Amniotic epithelial cell (primary cell): ENCODE measurements at regions not wholly inside any gene's neighbourhood (a gene's known extent, or its start where the extent isn't known, plus 50 kb on each side); places are given as distances from the start of the nearest gene placed in this dataset.

Experiments
- DNase-seq: peaks from one replicate; pipeline ENCODE4 v3.0.0-alpha.2; 2010; ENCODE audit warnings: low read depth

GRCh38 chr6:78390066-78390465, 477.3 kb upstream of the IRAK1BP1 start:
- DNase-seq, result no peak

GRCh38 chr6:78397499-78397898, 469.9 kb upstream of the IRAK1BP1 start:
- no peak for DNase-seq

- no peak for DNase-seq
These were observed 469.1 kb upstream of the IRAK1BP1 start for GRCh38 chr6:78398292-78398691.

GRCh38 chr6:78400076-78400475, 467.3 kb upstream of the IRAK1BP1 start:
- DNase-seq, result no peak

GRCh38 chr6:78427386-78427785, 440.0 kb upstream of the IRAK1BP1 start:
- no peak for DNase-seq

- no peak for DNase-seq
These were observed 436.8 kb upstream of the IRAK1BP1 start for GRCh38 chr6:78430521-78430920.

- DNase-seq, result no peak
These were observed 431.7 kb upstream of the IRAK1BP1 start for GRCh38 chr6:78435671-78436070.

GRCh38 chr6:78436335-78436734, 431.0 kb upstream of the IRAK1BP1 start:
- peak; percentile 1 for DNase-seq

- no peak for DNase-seq
These were observed 429.2 kb upstream of the IRAK1BP1 start for GRCh38 chr6:78438135-78438534.

GRCh38 chr6:78460711-78461110, 406.6 kb upstream of the IRAK1BP1 start:
- DNase-seq, result no peak

- no peak for DNase-seq
These were observed 404.6 kb upstream of the IRAK1BP1 start for GRCh38 chr6:78462728-78463127.

GRCh38 chr6:78465059-78465634, 402.2 kb upstream of the IRAK1BP1 start:
- DNase-seq, result no peak

GRCh38 chr6:78476561-78476960, 390.8 kb upstream of the IRAK1BP1 start:
- DNase-seq, result no peak

GRCh38 chr6:78482801-78483552, 384.4 kb upstream of the IRAK1BP1 start:
- DNase-seq, result no peak

GRCh38 chr6:78483553-78484197, 383.7 kb upstream of the IRAK1BP1 start:
- no peak for DNase-seq

GRCh38 chr6:78484198-78485064, 382.9 kb upstream of the IRAK1BP1 start:
- no peak for DNase-seq

GRCh38 chr6:78487401-78487800, 379.9 kb upstream of the IRAK1BP1 start:
- no peak for DNase-seq

- no peak for DNase-seq
These were observed 377.5 kb upstream of the IRAK1BP1 start for GRCh38 chr6:78489874-78490273.

GRCh38 chr6:78492351-78493017, 374.9 kb upstream of the IRAK1BP1 start:
- no peak for DNase-seq

GRCh38 chr6:78500299-78501089, 366.9 kb upstream of the IRAK1BP1 start:
- DNase-seq, result no peak

- DNase-seq, result no peak
These were observed 364.9 kb upstream of the IRAK1BP1 start for GRCh38 chr6:78502386-78502887.
